Endothelial cell of umbilical vein (primary cell): ENCODE measurements at regions not wholly inside any gene's neighbourhood (a gene's known extent, or its start where the extent isn't known, plus 50 kb on each side); places are given as distances from the start of the nearest gene placed in this dataset.

ENCODE experiments used
- BruUV-seq: library from RNA; stranded (reverse); fragments of 400-500 nt; replicated peaks from 2 replicates; lab custom pipeline; 2021; lab: Mats Ljungman, UMichigan
- CTCF ChIA-PET: fragments of 300-600, 350-600 bp; sonication (Branson Sonifier 250); formaldehyde crosslinking; loops from one replicate; lab custom pipeline; 2021; ENCODE audit warnings: antibody characterized with exemption, inconsistent platforms; lab: Charles Lee
- POLR2A ChIA-PET: fragments of 300-600, 350-600 bp; sonication (Branson Sonifier 250); formaldehyde crosslinking; loops from one replicate; lab custom pipeline; 2021; ENCODE audit warnings: antibody characterized with exemption, inconsistent platforms; lab: Charles Lee
- DNase-seq: peaks from one replicate; pipeline ENCODE4 v3.0.0-alpha.2; 2011; ENCODE audit warnings: low read depth, low spot score
- FAIRE-seq: peaks from 2 replicates; lab custom pipeline; 2011; peaks lifted over from hg19 to GRCh38; lab: Jason Lieb, UNC
- H2AFZ ChIP-seq: 2 replicates; pipeline ENCODE4 v1.6.0; 2012; ENCODE audit warnings: low read depth, low read length, control low read depth, inconsistent platforms
- H3K27ac ChIP-seq: 2 replicates; pipeline ENCODE4 v1.5.1; 2011; ENCODE audit warnings: low read depth, mild to moderate bottlenecking, control low read depth, low read length, moderate library complexity; ENCODE audit not compliant: insufficient read depth
- H3K27me3 ChIP-seq, 2 experiments: 2 replicates each; pipeline versions ENCODE4 v1.6.0 to v1.6.1; 2011; ENCODE audit warnings: low read length in 2 of 2, mixed read lengths in 1 of 2; ENCODE audit not compliant: control insufficient read depth in 2 of 2, insufficient read depth in 2 of 2
- H3K36me3 ChIP-seq, 2 experiments: 2 replicates in 1 of 2; 3 replicates in 1 of 2; pipeline ENCODE4 v1.5.1; 2011; ENCODE audit warnings: low read length in 2 of 2, mild to moderate bottlenecking in 1 of 2, moderate library complexity in 1 of 2; ENCODE audit not compliant: control insufficient read depth in 2 of 2, insufficient read depth in 2 of 2; ENCODE audit errors: extremely low read depth in 1 of 2
- H3K4me1 ChIP-seq: 3 replicates; pipeline ENCODE4 v1.5.1; 2011; ENCODE audit warnings: mild to moderate bottlenecking, low read length; ENCODE audit not compliant: control insufficient read depth, insufficient read depth; ENCODE audit errors: extremely low read depth
- H3K4me2 ChIP-seq: 2 replicates; pipeline ENCODE4 v1.6.1; 2011; ENCODE audit warnings: low read length, control low read depth, mixed read lengths; ENCODE audit not compliant: insufficient read depth
- H3K4me3 ChIP-seq, 3 experiments: fragments of 200-600 bp in 1 of 3; sonication (generic), shearing (Covaris generic) in 1 of 3; replicated peaks in 1 of 3; 2 replicates each; pipeline ENCODE4 v1.5.1; 2011 to 2016; ENCODE audit warnings: control low read depth in 3 of 3, low read length in 3 of 3, mild to moderate bottlenecking in 2 of 3, inconsistent platforms in 1 of 3, low read depth in 1 of 3, moderate library complexity in 1 of 3; ENCODE audit not compliant: insufficient read depth in 1 of 3
- H3K79me2 ChIP-seq: 2 replicates; pipeline ENCODE4 v1.6.0; 2012; ENCODE audit warnings: low read length, inconsistent platforms; ENCODE audit not compliant: control insufficient read depth, insufficient read depth
- H3K9ac ChIP-seq: replicated peaks from 2 replicates; pipeline ENCODE3; 2011; ENCODE audit warnings: low read length, control low read depth; ENCODE audit not compliant: insufficient read depth; ENCODE audit errors: extremely low read depth
- H3K9me1 ChIP-seq: replicated peaks from 3 replicates; pipeline ENCODE4 v1.6.0; 2011; ENCODE audit warnings: mild to moderate bottlenecking, low read length; ENCODE audit not compliant: control insufficient read depth, insufficient read depth; ENCODE audit errors: extremely low read depth
- H3K9me3 ChIP-seq: replicated peaks from 2 replicates; pipeline ENCODE4 v1.5.1; 2012; ENCODE audit warnings: low read length, inconsistent platforms; ENCODE audit not compliant: control insufficient read depth, insufficient read depth
- H4K20me1 ChIP-seq: replicated peaks from 2 replicates; pipeline ENCODE3; 2011; ENCODE audit warnings: mild to moderate bottlenecking, low read length; ENCODE audit not compliant: control insufficient read depth, insufficient read depth; ENCODE audit errors: extremely low read depth
- EZH2 ChIP-seq: IDR thresholded peaks from 2 replicates; pipeline ENCODE4 v1.6.1; 2012; ENCODE audit warnings: borderline replicate concordance, low read depth, mild to moderate bottlenecking, moderate library complexity, low read length, inconsistent platforms; ENCODE audit not compliant: severe bottlenecking
- FOS ChIP-seq: IDR thresholded peaks from 2 replicates; pipeline ENCODE4 v1.6.1; 2011; ENCODE audit warnings: mild to moderate bottlenecking, low read length, moderate library complexity, borderline replicate concordance; ENCODE audit not compliant: insufficient read depth
- GATA2 ChIP-seq: IDR thresholded peaks from 2 replicates; pipeline ENCODE4 v1.7.0; 2011; ENCODE audit warnings: low read depth, mild to moderate bottlenecking, moderate library complexity, mixed read lengths, low read length; ENCODE audit not compliant: insufficient read length, insufficient read depth
- JUN ChIP-seq: IDR thresholded peaks from 2 replicates; pipeline ENCODE4 v1.6.1; 2011; ENCODE audit warnings: borderline replicate concordance, low read depth; ENCODE audit not compliant: insufficient read length, insufficient read depth
- MYC ChIP-seq: IDR thresholded peaks from one replicate; pipeline ENCODE4 v1.6.1; 2011; ENCODE audit warnings: mild to moderate bottlenecking, low read depth, low read length
- POLR2A ChIP-seq: IDR thresholded peaks from 2 replicates; pipeline ENCODE4 v1.6.1; 2012; ENCODE audit warnings: low read depth, mild to moderate bottlenecking, control low read depth, low read length
- POLR2AphosphoS5 ChIP-seq: IDR thresholded peaks from 2 replicates; pipeline ENCODE4 v1.6.1; 2012; ENCODE audit warnings: low read depth, mild to moderate bottlenecking, control low read depth, low read length, moderate library complexity; ENCODE audit not compliant: insufficient read depth
- dilution Hi-C: fragments of 300-500 bp; cut with MboI; formaldehyde crosslinking; loops from one replicate; pipeline ENCODE4 v1.15.0; 2019; ENCODE audit warnings: low sequenced_read_pairs; ENCODE audit not compliant: extremely low pct_ligation_motif_present
- intact Hi-C: fragments of 100-400 bp; cut with micrococcal nuclease; formaldehyde crosslinking; loops from one replicate; pipeline ENCODE4 v1.10.0; 2022
- TF ChIP-seq, protein P1 (sequence below), 2 donors: IDR thresholded peaks; 1 replicate in 1 of 2; 2 replicates in 1 of 2; pipeline ENCODE4 v1.5.1; 2011; ENCODE audit warnings: low read length in 2 of 2, mild to moderate bottlenecking in 2 of 2, moderate library complexity in 2 of 2, control low read depth in 1 of 2, inconsistent platforms in 1 of 2, low read depth in 1 of 2; ENCODE audit not compliant: insufficient read depth in 1 of 2; ENCODE audit errors: extremely low read depth in 1 of 2
- TF ChIP-seq, protein P2 (sequence below): IDR thresholded peaks from 2 replicates; pipeline ENCODE4 v1.6.1; 2011; ENCODE audit not compliant: insufficient read depth, insufficient read length

DNA sequence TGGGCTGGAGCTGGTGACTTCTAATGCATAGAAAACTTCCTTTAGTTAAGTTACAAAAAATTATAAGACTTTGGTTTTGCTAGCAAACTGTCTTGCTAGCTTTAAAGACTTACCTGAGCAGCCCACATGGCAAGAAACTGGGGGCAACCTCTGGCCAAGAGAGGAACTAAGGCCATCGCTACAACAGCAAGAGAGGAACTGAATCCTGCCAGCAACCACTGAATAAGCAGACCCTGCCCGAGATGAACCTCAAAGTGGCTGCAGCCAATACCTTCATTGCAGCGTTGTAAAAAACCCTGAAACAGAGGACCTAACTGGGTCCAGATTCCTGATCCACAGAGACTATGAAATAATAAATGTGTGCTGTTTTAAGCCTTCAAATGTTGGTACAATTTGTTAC lies 54.6 kb upstream of the STARD3NL start:
- H3K36me3 ChIP-seq, result no peaks in the 10 kb centered on the region
- dilution Hi-C loops (no loop called here), intact Hi-C loops (no loop called here)
- CTCF ChIA-PET, result no interaction called here
- TF ChIP-seq EZH2, result no peak
- TF ChIP-seq, protein P1, sequence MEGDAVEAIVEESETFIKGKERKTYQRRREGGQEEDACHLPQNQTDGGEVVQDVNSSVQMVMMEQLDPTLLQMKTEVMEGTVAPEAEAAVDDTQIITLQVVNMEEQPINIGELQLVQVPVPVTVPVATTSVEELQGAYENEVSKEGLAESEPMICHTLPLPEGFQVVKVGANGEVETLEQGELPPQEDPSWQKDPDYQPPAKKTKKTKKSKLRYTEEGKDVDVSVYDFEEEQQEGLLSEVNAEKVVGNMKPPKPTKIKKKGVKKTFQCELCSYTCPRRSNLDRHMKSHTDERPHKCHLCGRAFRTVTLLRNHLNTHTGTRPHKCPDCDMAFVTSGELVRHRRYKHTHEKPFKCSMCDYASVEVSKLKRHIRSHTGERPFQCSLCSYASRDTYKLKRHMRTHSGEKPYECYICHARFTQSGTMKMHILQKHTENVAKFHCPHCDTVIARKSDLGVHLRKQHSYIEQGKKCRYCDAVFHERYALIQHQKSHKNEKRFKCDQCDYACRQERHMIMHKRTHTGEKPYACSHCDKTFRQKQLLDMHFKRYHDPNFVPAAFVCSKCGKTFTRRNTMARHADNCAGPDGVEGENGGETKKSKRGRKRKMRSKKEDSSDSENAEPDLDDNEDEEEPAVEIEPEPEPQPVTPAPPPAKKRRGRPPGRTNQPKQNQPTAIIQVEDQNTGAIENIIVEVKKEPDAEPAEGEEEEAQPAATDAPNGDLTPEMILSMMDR (IDR thresholded peaks at IDR 0.05; ENCODE audit: extremely low read depth in 1 of 2, insufficient read depth in 1 of 2, low read depth in 1 of 2, low read length in 2 of 2), result no peak
- H2AFZ ChIP-seq, result no peak overlapping the region
- no peaks in the 10 kb centered on the region for H3K9me1 ChIP-seq
- H4K20me1 ChIP-seq, result no peaks in the 10 kb centered on the region
- FAIRE-seq, result no peak
- no peak overlapping the region for H3K27ac ChIP-seq
- H3K4me3 ChIP-seq, result no peak overlapping the region
- peaks cover 0 to 7% of the 10 kb centered on the region in 2 experiments for H3K27me3 ChIP-seq
- no peaks in the 10 kb centered on the region for H3K79me2 ChIP-seq
- no peaks in the 10 kb centered on the region for H3K9me3 ChIP-seq
- no peak for DNase-seq
- no peaks in the 10 kb centered on the region for H3K4me1 ChIP-seq
- H3K9ac ChIP-seq, result no peak overlapping the region
- POLR2A ChIA-PET, result no interaction called here
- H3K4me2 ChIP-seq, result no peak overlapping the region
- BruUV-seq, result no TSS peak

DNA sequence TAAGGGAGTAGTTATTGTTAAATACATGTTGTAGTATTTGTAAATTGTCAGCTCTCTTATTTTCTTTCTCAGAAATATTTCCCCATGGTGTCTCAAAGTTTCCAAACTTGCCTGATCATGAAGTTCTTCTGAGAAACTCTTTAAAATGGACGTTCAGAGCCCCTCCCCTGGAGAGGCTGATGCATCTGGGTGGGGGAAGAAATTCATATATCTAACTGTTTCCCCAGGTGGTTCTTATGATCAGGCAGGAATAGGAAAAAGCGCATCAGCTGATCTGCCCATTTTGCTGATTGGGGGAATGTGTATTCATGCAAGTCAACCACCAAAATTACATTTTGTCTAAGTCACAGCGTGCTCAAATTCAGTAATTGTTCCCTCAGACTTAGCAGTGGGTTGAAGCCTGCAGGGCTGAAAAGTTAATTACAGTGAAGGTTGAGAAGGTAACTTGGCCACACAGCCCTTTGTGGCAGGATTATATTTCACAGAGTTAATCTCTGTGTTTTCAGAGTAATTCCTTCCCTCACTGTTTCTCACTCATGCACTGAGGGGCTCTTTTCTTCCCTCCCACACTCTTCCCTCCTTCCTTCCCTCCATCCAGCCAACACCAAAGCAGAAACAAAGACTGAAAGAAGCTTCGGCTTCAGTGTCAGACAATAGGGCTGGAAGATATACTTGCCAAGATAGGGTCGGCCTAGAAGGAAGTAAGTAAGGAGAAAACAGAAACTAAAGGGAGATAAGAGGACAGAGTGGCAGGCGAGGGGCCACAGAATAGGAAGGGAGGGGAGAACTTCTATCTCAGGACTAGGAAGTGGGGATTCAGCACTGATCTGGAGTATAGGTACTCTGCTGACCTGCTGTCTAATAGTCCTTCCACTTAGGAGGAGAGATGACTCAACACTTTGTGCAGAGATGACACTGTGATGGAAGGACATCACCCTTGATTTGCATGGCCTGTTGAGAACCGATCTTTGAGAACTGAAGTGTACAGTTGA lies 50.5 kb upstream of the STARD3NL start:
- dilution Hi-C loops (no loop called here), intact Hi-C loops (no loop called here)
- Histone ChIP-seq H3K36me3 (no peaks in the 10 kb centered on the region), H3K4me3 (no peak overlapping the region), H3K9ac (no peak overlapping the region), H3K79me2 (no peaks in the 10 kb centered on the region), H3K27me3 (peaks cover 0 to 3% of the 10 kb centered on the region in 2 experiments), H3K9me1 (no peaks in the 10 kb centered on the region), H3K4me2 (no peak overlapping the region), H2AFZ (no peak overlapping the region), H3K27ac (no peak overlapping the region), H3K9me3 (no peaks in the 10 kb centered on the region), H4K20me1 (no peaks in the 10 kb centered on the region), H3K4me1 (no peaks in the 10 kb centered on the region)
- POLR2A ChIA-PET, result no interaction called here
- no TSS peak for BruUV-seq
- TF ChIP-seq, protein P1 (IDR thresholded peaks at IDR 0.05; ENCODE audit: extremely low read depth in 1 of 2, insufficient read depth in 1 of 2, low read depth in 1 of 2, low read length in 2 of 2), result no peak
- TF ChIP-seq GATA2 (no peak), FOS (no peak), POLR2AphosphoS5 (no peak), EZH2 (no peak), POLR2A (no peak), JUN (no peak), MYC (no peak)
- TF ChIP-seq, protein P2, sequence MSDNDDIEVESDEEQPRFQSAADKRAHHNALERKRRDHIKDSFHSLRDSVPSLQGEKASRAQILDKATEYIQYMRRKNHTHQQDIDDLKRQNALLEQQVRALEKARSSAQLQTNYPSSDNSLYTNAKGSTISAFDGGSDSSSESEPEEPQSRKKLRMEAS, result no peak
- no peak for FAIRE-seq
- CTCF ChIA-PET, result no interaction called here
- no peak for DNase-seq
